Esophagus (tissue), 2 donors: ENCODE measurements at regions not wholly inside any gene's neighbourhood (a gene's known extent, or its start where the extent isn't known, plus 50 kb on each side); places are given as distances from the start of the nearest gene placed in this dataset.
"Not testable (repeated sequence)": the region's sequence is repeated elsewhere in the genome, so short reads cannot be mapped to it uniquely, and the experiment has no call there.

ENCODE experiments used
- H3K27ac ChIP-seq, 2 donors: one replicate each; pipeline ENCODE4 v1.5.1; 2013; ENCODE audit warnings: low read depth in 2 of 2, mild to moderate bottlenecking in 2 of 2, inconsistent platforms in 1 of 2, low read length in 1 of 2, moderate library complexity in 1 of 2
- H3K27me3 ChIP-seq, 2 donors: one replicate each; pipeline ENCODE4 v1.6.1; 2013; ENCODE audit warnings: low read length in 2 of 2, control low read depth in 1 of 2, mild to moderate bottlenecking in 1 of 2; ENCODE audit not compliant: insufficient read depth in 2 of 2, control insufficient read depth in 1 of 2
- H3K36me3 ChIP-seq, 2 donors: one replicate each; pipeline ENCODE4 v1.6.1; 2013; ENCODE audit warnings: low read length in 1 of 2; ENCODE audit not compliant: control insufficient read depth in 2 of 2, insufficient read depth in 2 of 2
- H3K4me1 ChIP-seq, 2 donors: one replicate each; pipeline ENCODE4 v1.6.1; 2013; ENCODE audit warnings: low read length in 1 of 2; ENCODE audit not compliant: control insufficient read depth in 2 of 2, insufficient read depth in 2 of 2
- H3K4me3 ChIP-seq, 2 donors: one replicate each; pipeline ENCODE4 v1.5.1; 2013; ENCODE audit warnings: low read length in 2 of 2, mild to moderate bottlenecking in 2 of 2, low read depth in 1 of 2, moderate library complexity in 1 of 2
- H3K9me3 ChIP-seq, 2 donors: one replicate each; pipeline ENCODE4 v1.6.1; 2013; ENCODE audit warnings: mild to moderate bottlenecking in 2 of 2, low read depth in 1 of 2, low read length in 1 of 2, moderate library complexity in 1 of 2; ENCODE audit not compliant: control insufficient read depth in 2 of 2, insufficient read depth in 1 of 2
- WGBS, 2 donors: extraction: QIAGEN DNeasy Blood & Tissue Kit; methylation state at CpG; one replicate each; pipeline ENCODE4 v1.1.7; 2013; 5-methylcytosine and 5-hydroxymethylcytosine counted together
- donor health status: healthy with polysubstance abuse.
- donor health status: Bipolar disorder and iron deficiency.

DNA sequence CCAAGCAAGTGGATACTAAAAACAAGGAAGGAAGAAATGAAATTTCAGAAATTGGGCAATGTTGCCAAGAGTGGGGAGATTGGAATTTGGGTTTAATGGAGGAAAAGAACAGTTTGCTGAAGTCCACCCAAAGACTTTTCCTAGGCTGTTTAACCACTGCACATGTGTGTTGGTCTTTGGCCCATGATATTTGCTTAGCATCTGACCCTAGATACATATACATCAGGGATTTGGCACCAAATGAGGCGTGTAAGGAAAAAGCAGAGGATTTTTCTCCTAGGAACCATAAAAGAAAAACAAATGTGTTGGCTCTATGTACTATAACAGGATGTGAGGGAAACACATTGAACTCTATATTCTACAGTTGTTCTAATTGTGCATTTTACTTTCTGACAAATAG lies 80.7 kb upstream of the CD28 start:
- 53 to 60% methylated on average over 1 of the region's 1 CpG for whole genome bisulfite sequencing, 2 donors
- H3K4me3 ChIP-seq, result no peak overlapping the region
- no peaks in the 10 kb centered on the region for H3K27me3 ChIP-seq
- H3K9me3 ChIP-seq, result no peaks in the 10 kb centered on the region
- no peaks in the 10 kb centered on the region for H3K4me1 ChIP-seq
- H3K27ac ChIP-seq, result no peak overlapping the region
- H3K36me3 ChIP-seq, result no peaks in the 10 kb centered on the region

DNA sequence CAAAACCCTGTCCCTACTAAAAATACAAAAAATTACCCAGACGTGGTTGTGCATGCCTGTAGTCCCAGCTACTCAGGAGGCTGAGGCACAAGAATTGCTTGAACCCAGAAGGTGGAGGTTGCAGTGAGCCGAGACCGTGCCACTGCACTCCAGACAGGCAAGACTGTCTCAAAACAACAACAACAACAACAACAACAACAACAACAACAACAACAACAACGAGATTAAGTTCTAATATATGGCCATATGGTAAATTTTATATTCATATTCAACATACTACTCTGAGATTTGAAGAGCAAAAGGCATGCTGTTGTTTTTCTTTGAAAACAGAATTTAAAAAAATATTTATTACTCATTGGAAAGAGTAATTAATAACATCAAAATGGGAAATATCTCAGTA lies 80.2 kb upstream of the CD28 start:
- WGBS, 2 donors, result 85 to 88% methylated on average over 4 of the region's 4 CpGs
- H3K36me3 ChIP-seq, H3K9me3 ChIP-seq, H3K4me1 ChIP-seq, H3K4me3 ChIP-seq, H3K27ac ChIP-seq, H3K27me3 ChIP-seq: not testable (repeated sequence)

DNA sequence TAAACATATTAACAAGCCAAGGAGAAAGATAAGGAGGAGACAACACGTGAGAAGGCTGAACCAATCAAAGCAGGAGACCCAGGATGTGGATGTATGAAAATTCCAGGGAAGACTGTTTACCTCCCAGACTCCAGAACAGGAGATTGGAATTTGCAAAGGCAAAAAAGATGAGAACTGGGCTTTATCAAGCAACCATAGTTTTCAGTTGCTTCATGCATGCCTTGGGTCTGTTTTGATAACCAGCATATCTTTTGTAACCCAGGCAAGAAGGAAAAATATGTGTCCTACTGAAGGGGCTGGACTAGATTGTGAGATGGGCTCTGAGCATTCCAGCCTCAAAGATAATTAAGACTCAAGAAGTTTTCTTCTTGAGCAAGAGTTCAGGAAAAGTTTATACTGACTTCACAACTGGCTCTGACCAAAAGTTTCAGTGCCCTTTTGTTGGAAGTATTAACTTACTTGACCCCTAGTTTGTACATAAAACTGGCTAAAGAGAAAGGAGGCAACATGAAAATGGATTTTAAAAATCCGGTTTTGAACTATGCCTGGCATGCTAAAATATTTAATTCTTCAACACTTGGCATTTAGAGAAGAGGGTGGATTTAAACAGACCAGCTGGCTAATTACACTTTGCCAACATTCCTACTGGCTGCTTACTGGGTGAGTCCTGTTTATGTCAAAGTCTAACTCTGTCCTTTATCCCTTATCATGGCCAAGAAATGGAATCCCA lies 79.3 kb upstream of the CD28 start:
- Histone ChIP-seq H3K9me3 (no peaks in the 10 kb centered on the region), H3K27ac (no peak overlapping the region), H3K27me3 (no peaks in the 10 kb centered on the region), H3K4me1 (no peaks in the 10 kb centered on the region), H3K36me3 (no peaks in the 10 kb centered on the region), H3K4me3 (no peak overlapping the region)
- 39 to 40% methylated on average over 2 of the region's 2 CpGs for WGBS, 2 donors

DNA sequence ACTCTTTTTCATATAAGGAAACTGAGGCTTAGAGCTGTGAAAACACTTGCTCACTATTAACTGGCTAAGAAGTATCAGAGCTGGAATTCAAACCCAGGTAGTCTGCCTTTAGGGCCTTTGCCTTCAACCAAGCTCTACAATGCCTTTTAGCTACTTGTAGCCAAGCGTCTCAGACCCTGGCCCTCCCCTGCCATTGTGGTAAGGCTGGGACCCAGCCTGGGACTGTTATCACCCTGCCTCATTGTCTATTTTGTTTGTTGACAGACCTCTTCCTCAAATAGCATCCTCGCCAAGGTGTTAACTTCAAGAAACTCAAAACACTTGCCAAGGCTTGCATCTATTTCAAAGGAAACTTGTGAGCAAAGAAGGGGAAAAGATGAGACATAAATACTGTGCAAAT lies 76.7 kb upstream of the CD28 start:
- H3K36me3 ChIP-seq, result no peaks in the 10 kb centered on the region
- no peaks in the 10 kb centered on the region for H3K27me3 ChIP-seq
- WGBS, 2 donors, result 88 to 91% methylated on average over 2 of the region's 2 CpGs
- no peak overlapping the region for H3K4me3 ChIP-seq
- H3K9me3 ChIP-seq, result no peaks in the 10 kb centered on the region
- H3K4me1 ChIP-seq, result no peaks in the 10 kb centered on the region
- no peak overlapping the region for H3K27ac ChIP-seq

DNA sequence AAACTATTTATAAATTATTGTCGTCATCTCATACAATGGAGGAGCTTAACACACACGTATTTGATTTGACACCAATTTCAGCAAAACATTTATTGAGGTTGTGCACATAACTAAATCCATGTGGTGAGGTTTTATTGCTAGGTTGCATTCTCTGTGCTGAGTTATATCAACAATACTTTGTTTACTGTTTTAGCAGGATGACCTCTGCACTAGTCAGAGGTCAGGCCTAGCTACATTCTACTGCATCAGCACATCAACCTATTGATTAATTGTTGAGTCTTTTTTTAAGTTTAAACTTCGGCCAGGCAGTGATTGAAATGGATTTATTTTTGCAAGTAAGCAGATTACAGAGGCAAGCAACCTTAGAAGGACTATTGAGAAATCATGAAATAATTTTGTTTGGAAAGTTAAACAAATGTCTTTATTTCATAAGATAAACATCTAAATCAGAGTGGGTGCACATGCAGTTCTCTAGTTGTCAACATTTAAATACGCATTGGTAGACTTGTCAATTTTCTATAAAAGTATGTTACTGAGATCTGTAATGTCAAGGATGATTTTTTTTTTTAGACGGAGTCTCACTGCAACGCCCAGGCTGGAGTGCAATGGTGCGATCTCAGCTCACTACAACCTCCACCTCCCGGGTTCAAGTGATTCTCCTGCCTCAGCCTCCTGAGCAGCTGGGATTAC lies 75.2 kb upstream of the CD28 start:
- no peak overlapping the region for H3K4me3 ChIP-seq
- no peaks in the 10 kb centered on the region for H3K27me3 ChIP-seq
- H3K9me3 ChIP-seq, result no peaks in the 10 kb centered on the region
- H3K27ac ChIP-seq, result no peak overlapping the region
- 80% methylated on average over 8 of the region's 8 CpGs for WGBS, 2 donors
- H3K36me3 ChIP-seq, result no peaks in the 10 kb centered on the region
- no peaks in the 10 kb centered on the region for H3K4me1 ChIP-seq

DNA sequence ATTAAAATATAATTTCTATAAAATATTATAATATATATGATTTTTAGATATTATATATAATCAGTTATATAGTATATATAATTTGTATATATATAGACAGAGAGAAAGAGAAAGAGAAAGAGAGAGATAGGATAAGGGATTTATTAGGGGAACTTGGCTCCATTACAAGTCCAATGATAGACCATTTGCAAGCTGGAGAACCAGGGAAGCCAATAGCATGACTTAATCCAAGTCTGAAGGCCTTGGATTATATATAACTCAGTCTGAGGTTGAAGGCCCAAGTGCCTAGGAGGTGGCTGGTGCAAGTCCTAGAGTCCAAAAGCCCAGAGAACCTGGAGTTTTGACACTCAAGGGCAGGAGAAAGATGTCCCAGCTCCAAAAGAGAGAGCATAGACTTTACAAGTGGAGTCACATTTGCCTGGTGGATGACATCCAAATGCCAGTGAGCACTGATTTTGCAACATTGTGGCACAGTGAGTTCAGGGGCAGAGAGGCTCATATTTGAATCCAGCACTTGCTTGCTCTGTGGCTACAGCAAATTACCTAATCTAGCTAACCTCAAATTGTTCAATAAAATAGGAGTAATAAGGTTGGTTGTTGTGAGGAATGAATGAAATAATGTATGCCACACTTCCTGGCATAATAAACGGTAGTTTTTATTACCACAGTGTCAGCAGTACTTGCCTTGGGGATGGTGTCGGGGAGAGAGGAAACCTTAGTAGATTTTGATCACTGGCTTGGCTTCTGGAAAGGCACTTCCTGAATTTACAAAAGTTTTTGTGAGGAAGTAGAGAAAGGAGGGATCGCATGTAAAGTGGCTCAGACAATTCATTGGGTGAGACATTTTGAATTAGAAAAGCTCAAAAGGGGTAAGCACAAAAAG lies 69.6 kb upstream of the CD28 start:
- WGBS, 2 donors, result 58 to 61% methylated on average over 3 of the region's 3 CpGs
- Histone ChIP-seq H3K36me3 (no peaks in the 10 kb centered on the region), H3K27me3 (no peaks in the 10 kb centered on the region), H3K4me3 (no peak overlapping the region), H3K27ac (no peak overlapping the region), H3K9me3 (no peaks in the 10 kb centered on the region), H3K4me1 (no peaks in the 10 kb centered on the region)

DNA sequence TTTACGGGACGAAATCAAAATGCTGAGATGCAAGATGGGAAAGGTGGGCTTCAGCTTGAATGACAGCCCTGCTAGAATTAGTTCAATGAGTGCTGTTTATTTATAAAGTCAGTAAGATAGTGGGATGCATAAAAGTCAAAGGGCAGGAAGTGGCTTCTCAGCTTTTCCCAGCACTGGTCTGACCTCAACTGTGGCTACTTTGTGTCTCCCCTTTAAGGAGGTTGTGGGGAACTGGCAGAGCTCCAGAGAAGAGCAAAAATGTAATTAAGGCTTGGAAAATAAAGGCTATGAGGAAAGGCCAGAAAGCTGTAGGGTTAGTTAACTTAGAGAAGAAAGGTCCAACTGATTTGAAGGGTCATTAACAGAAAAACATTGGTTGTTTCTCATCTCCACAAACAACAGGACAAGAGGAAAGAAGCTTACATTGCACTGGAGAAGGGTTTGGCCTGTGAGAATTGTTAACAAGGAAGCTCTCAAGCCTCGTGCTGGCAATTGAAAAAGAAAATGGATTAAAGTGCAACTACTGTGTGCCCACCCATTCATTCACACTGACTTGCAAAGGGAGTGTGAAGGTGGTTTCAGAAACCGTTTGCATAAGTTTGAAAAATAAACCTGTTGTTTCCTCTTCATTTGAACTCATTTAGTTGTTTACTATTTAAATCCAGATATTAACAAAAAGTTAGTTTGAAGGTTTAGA lies 68.8 kb upstream of the CD28 start:
- Histone ChIP-seq H3K27ac (no peak overlapping the region), H3K36me3 (no peaks in the 10 kb centered on the region)
- WGBS, 2 donors, result 63 to 70% methylated on average over 4 of the region's 4 CpGs

DNA sequence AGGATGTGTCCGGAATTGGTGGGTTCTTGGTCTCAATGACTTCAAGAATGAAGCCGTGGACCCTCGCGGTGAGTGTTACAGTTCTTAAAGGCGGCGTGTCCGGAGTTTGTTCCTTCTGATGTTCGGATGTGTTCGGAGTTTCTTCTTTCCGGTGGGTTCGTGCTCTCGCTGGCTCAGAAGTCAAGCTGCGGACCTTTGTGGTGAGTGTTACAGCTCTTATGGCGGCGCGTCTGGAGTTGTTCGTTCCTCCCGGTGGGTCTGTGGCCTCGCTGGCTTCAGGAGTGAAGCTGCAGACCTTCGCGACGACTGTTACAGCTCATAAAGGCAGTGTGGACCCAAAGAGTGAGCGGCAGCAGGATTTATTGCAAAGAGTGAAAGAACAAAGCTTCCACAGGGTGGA lies 64.6 kb upstream of the CD28 start:
- not testable (repeated sequence) for H3K4me1 ChIP-seq, H3K27me3 ChIP-seq, H3K27ac ChIP-seq, H3K4me3 ChIP-seq, H3K36me3 ChIP-seq, H3K9me3 ChIP-seq
- WGBS, 2 donors, result 97 to 98% methylated on average over 23 of the region's 23 CpGs

More for the DNA sequence above, 68.8 kb upstream of the CD28 start:
- Histone ChIP-seq H3K4me1 (no peaks in the 10 kb centered on the region), H3K4me3 (no peak overlapping the region), H3K27me3 (no peaks in the 10 kb centered on the region), H3K9me3 (no peaks in the 10 kb centered on the region)

DNA sequence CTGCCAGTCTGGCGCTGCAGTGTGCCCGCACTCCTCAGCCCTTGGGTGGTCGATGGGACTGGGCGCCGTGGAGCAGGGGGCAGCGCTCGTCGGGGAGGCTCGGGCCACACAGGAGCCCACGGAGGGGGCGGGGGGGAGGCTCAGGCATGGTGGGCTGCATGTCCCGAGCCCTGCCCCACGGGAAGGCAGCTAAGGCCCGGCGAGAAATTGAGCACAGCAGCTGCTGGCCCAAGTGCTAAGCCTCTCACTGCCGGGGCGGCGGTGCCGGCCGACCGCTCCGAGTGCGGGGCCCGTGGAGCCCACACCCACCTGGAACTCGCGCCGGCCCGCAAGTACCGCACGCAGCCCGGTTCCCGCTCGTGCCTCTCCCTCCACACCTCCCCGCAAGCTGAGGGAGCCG lies 63.6 kb upstream of the CD28 start:
- H3K27me3 ChIP-seq, H3K9me3 ChIP-seq, H3K36me3 ChIP-seq, H3K27ac ChIP-seq, H3K4me1 ChIP-seq, H3K4me3 ChIP-seq: not testable (repeated sequence)
- 96 to 98% methylated on average over 31 to 35 of the region's 35 CpGs for WGBS, 2 donors
